ENCODE measurements at regions not wholly inside any gene's neighbourhood (a gene's known extent, or its start where the extent isn't known, plus 50 kb on each side); places are given as distances from the start of the nearest gene placed in this dataset.

- no peak for DNase-seq
- TF ChIP-seq EP300 (IDR thresholded peaks at IDR 0.05): no peak
- no peak for TF ChIP-seq POLR2A (IDR thresholded peaks at IDR 0.05)
- no peak for TF ChIP-seq CTCF (IDR thresholded peaks at IDR 0.05)
- no peak overlapping the region for H3K4me3 ChIP-seq
- intact Hi-C loops (cut with DNase I): loop anchor here in 1 of 4 donors (10.0 kb wide), 1 partner anchor 553 kb away; no protein-coding TSS in a partner anchor
- H3K4me1 ChIP-seq (ENCODE audit: insufficient read depth): peaks cover 1% of the 10 kb centered on the region
- no peak overlapping the region for H3K27ac ChIP-seq
- no peaks in the 10 kb centered on the region for H3K36me3 ChIP-seq
- no peaks in the 10 kb centered on the region for H3K9me3 ChIP-seq
- 53 to 69% (median 62%) methylated on average over 12 of the region's 12 CpGs for WGBS, 3 donors
- H3K27me3 ChIP-seq: no peaks in the 10 kb centered on the region
Observed at GRCh38 chr6:21317642-21318041, 275.9 kb upstream of the SOX4 start.

- DNase-seq: no peak
- Histone ChIP-seq H3K36me3 (no peaks in the 10 kb centered on the region), H3K27ac (no peak overlapping the region), H3K4me1 (ENCODE audit: insufficient read depth) (peaks cover 1% of the 10 kb centered on the region), H3K9me3 (no peaks in the 10 kb centered on the region), H3K4me3 (no peak overlapping the region), H3K27me3 (no peaks in the 10 kb centered on the region)
- intact Hi-C loops (cut with DNase I): no loop called here
- WGBS, 3 donors: 70 to 71% (median 70%) methylated on average over 6 of the region's 6 CpGs
- no peak for TF ChIP-seq POLR2A (IDR thresholded peaks at IDR 0.05)
Observed at GRCh38 chr6:21321076-21321475, 272.5 kb upstream of the SOX4 start.

- Histone ChIP-seq H3K27me3 (no peaks in the 10 kb centered on the region), H3K9me3 (no peaks in the 10 kb centered on the region), H3K4me3 (no peak overlapping the region), H3K27ac (no peak overlapping the region), H3K36me3 (no peaks in the 10 kb centered on the region), H3K4me1 (ENCODE audit: insufficient read depth) (peaks cover 1% of the 10 kb centered on the region)
- intact Hi-C loops (cut with DNase I): no loop called here
- TF ChIP-seq CTCF (IDR thresholded peaks at IDR 0.05): no peak
- no peak for TF ChIP-seq POLR2A (IDR thresholded peaks at IDR 0.05)
- TF ChIP-seq EP300 (IDR thresholded peaks at IDR 0.05): no peak
- no peak for DNase-seq
- WGBS, 3 donors: 94 to 97% (median 96%) methylated on average over 2 of the region's 2 CpGs
Observed at GRCh38 chr6:21321531-21321930, 272.0 kb upstream of the SOX4 start.

GRCh38 chr6:21323577-21323976 lies 270.0 kb upstream of the SOX4 start:
- no peak for DNase-seq
- TF ChIP-seq CTCF (IDR thresholded peaks at IDR 0.05) (no peak), POLR2A (IDR thresholded peaks at IDR 0.05) (no peak), EP300 (IDR thresholded peaks at IDR 0.05) (no peak)
- no peaks in the 10 kb centered on the region for H3K9me3 ChIP-seq
- no peak overlapping the region for H3K27ac ChIP-seq
- no peaks in the 10 kb centered on the region for H3K4me1 ChIP-seq (ENCODE audit: insufficient read depth)
- 93 to 95% (median 95%) methylated on average over 14 of the region's 14 CpGs for WGBS, 3 donors
- H3K27me3 ChIP-seq: no peaks in the 10 kb centered on the region
- no peak overlapping the region for H3K4me3 ChIP-seq
- no peaks in the 10 kb centered on the region for H3K36me3 ChIP-seq
- intact Hi-C loops (cut with DNase I): no loop called here

- intact Hi-C loops (cut with DNase I): no loop called here
- DNase-seq: no peak
- WGBS, 3 donors: 82 to 88% (median 88%) methylated on average over 6 of the region's 6 CpGs
- H3K9me3 ChIP-seq: no peaks in the 10 kb centered on the region
- H3K36me3 ChIP-seq: no peaks in the 10 kb centered on the region
- H3K4me1 ChIP-seq (ENCODE audit: insufficient read depth): no peaks in the 10 kb centered on the region
- H3K27me3 ChIP-seq: no peaks in the 10 kb centered on the region
- no peak overlapping the region for H3K4me3 ChIP-seq
- no peak overlapping the region for H3K27ac ChIP-seq
- TF ChIP-seq CTCF (IDR thresholded peaks at IDR 0.05) (no peak), POLR2A (IDR thresholded peaks at IDR 0.05) (no peak), EP300 (IDR thresholded peaks at IDR 0.05) (no peak)
Observed at GRCh38 chr6:21325201-21325856, 268.2 kb upstream of the SOX4 start.
